GM23338 (cell line): ENCODE measurements at regions not wholly inside any gene's neighbourhood (a gene's known extent, or its start where the extent isn't known, plus 50 kb on each side); places are given as distances from the start of the nearest gene placed in this dataset.

Experiments used
- EZH2 ChIP-seq: fragments of 200-600 bp; sonication (generic); IDR thresholded peaks from one replicate; pipeline ENCODE4 v1.8.0; 2017; ENCODE audit warnings: antibody characterized with exemption, mild to moderate bottlenecking, low read depth; ENCODE audit not compliant: unreplicated experiment
- POLR2AphosphoS5 ChIP-seq: IDR thresholded peaks from 2 replicates; pipeline ENCODE4 v1.6.1; 2016; ENCODE audit warnings: antibody characterized with exemption, low read depth
- STAT1 ChIP-seq: IDR thresholded peaks from one replicate; pipeline ENCODE4 v1.6.1; 2016; ENCODE audit warnings: antibody characterized with exemption; ENCODE audit not compliant: unreplicated experiment
- ZNF114 ChIP-seq: fragments of 250-450 bp; sonication (Bioruptor Pico); IDR thresholded peaks from 2 replicates; pipeline ENCODE4 v1.5.0; 2020; ENCODE audit warnings: mild to moderate bottlenecking, moderate library complexity
- TF ChIP-seq, protein P1 (sequence below): IDR thresholded peaks from one replicate; pipeline ENCODE4 v1.6.1; 2018; ENCODE audit warnings: antibody characterized with exemption; ENCODE audit not compliant: unreplicated experiment
- TF ChIP-seq, protein P2 (sequence below), 2 experiments: fragments of 200-600 bp in 1 of 2; sonication (generic) in 1 of 2; conservative IDR thresholded peaks; 2 replicates each; pipeline versions ENCODE4 v1.5.1 to v1.6.1; 2016 to 2017; ENCODE audit warnings: antibody characterized with exemption in 2 of 2, low read depth in 2 of 2, mild to moderate bottlenecking in 2 of 2, moderate library complexity in 1 of 2

DNA sequence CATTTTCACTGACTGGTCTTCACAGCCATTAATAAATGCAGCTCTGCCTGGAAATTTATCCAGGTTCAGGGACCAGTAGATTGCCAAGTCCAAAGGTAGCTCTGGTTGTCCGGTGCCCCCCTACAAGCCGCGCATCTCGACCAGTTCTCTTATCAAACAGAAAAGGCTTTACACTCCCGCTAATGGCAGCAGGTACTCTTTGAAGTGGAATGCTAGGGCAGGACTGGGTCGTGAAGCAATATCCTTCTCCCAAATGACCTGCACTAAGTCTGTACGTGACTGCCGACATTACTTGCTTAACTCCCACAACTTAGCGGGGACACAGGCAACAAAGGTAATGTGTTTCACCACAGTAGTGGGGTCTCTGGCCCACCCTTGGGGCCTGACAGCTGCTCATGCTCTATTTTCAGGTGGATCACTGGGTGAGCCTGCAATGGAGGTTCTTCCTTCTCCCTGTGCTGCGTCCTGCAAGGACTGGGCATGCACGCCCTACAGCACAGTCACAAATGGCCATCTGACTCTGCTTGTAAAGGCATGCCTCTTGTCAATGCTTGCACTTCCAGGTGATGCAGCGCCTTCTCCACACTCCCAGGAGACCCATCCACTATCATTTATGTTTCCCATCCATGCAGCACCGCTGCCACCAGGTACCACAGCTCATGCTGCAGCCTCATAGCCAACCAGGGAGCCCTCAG lies 96.1 kb upstream of the CTSC start:
- TF ChIP-seq, protein P1, sequence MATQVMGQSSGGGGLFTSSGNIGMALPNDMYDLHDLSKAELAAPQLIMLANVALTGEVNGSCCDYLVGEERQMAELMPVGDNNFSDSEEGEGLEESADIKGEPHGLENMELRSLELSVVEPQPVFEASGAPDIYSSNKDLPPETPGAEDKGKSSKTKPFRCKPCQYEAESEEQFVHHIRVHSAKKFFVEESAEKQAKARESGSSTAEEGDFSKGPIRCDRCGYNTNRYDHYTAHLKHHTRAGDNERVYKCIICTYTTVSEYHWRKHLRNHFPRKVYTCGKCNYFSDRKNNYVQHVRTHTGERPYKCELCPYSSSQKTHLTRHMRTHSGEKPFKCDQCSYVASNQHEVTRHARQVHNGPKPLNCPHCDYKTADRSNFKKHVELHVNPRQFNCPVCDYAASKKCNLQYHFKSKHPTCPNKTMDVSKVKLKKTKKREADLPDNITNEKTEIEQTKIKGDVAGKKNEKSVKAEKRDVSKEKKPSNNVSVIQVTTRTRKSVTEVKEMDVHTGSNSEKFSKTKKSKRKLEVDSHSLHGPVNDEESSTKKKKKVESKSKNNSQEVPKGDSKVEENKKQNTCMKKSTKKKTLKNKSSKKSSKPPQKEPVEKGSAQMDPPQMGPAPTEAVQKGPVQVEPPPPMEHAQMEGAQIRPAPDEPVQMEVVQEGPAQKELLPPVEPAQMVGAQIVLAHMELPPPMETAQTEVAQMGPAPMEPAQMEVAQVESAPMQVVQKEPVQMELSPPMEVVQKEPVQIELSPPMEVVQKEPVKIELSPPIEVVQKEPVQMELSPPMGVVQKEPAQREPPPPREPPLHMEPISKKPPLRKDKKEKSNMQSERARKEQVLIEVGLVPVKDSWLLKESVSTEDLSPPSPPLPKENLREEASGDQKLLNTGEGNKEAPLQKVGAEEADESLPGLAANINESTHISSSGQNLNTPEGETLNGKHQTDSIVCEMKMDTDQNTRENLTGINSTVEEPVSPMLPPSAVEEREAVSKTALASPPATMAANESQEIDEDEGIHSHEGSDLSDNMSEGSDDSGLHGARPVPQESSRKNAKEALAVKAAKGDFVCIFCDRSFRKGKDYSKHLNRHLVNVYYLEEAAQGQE: no peak
- TF ChIP-seq, protein P2, sequence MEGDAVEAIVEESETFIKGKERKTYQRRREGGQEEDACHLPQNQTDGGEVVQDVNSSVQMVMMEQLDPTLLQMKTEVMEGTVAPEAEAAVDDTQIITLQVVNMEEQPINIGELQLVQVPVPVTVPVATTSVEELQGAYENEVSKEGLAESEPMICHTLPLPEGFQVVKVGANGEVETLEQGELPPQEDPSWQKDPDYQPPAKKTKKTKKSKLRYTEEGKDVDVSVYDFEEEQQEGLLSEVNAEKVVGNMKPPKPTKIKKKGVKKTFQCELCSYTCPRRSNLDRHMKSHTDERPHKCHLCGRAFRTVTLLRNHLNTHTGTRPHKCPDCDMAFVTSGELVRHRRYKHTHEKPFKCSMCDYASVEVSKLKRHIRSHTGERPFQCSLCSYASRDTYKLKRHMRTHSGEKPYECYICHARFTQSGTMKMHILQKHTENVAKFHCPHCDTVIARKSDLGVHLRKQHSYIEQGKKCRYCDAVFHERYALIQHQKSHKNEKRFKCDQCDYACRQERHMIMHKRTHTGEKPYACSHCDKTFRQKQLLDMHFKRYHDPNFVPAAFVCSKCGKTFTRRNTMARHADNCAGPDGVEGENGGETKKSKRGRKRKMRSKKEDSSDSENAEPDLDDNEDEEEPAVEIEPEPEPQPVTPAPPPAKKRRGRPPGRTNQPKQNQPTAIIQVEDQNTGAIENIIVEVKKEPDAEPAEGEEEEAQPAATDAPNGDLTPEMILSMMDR (conservative IDR thresholded peaks at IDR 0.05; ENCODE audit: low read depth in 2 of 2): no peak
- TF ChIP-seq EZH2: no peak
- TF ChIP-seq STAT1: no peak
- TF ChIP-seq POLR2AphosphoS5: no peak
- no peak for TF ChIP-seq ZNF114 (CRISPR knock-in tag)
